ENCODE measurements at regions not wholly inside any gene's neighbourhood (a gene's known extent, or its start where the extent isn't known, plus 50 kb on each side); places are given as distances from the start of the nearest gene placed in this dataset.
"Not testable (repeated sequence)": the region's sequence is repeated elsewhere in the genome, so short reads cannot be mapped to it uniquely, and the experiment has no call there.

- in situ Hi-C loops (cut with HindIII; ENCODE audit: low pct_unique_long_range_greater_than_20kb, low sequenced_read_pairs), result no loop called here
- no peak for DNase-seq (ENCODE audit: low read depth, low spot score)
Observed at GRCh38 chr11:91312541-91312940, 912.1 kb upstream of the FAT3 start.

DNA sequence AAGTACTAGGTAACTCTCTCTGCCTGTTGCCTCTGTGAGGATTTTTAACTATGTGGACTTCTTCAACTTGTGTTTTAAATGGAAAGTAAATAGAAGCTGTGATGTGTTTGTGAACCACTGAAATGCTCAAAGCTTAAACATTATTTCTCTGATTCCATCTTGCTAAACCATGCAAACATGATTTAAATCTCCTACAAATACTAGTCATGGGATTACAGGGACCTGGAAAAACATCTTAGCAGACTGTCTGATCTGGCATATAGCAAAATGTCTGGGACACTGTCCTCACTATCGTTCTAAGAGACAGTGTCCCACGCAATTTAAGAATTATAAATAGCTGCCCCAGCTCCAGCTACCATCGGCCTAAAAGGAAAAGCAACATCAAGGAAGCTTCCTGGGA is 914.5 kb upstream of the FAT3 start:
- DNase-seq (ENCODE audit: low read depth, low spot score), result no peak
- in situ Hi-C loops (cut with HindIII; ENCODE audit: low pct_unique_long_range_greater_than_20kb, low sequenced_read_pairs), result no loop called here

GRCh38 chr11:91308069-91308468 is 916.5 kb upstream of the FAT3 start:
- in situ Hi-C loops (cut with HindIII; ENCODE audit: low pct_unique_long_range_greater_than_20kb, low sequenced_read_pairs), result no loop called here
- DNase-seq (ENCODE audit: low read depth, low spot score), result no peak

- DNase-seq (ENCODE audit: low read depth, low spot score), result no peak
- in situ Hi-C loops (cut with HindIII; ENCODE audit: low pct_unique_long_range_greater_than_20kb, low sequenced_read_pairs), result no loop called here
Observed at GRCh38 chr11:91305402-91305801, 919.2 kb upstream of the FAT3 start.

DNA sequence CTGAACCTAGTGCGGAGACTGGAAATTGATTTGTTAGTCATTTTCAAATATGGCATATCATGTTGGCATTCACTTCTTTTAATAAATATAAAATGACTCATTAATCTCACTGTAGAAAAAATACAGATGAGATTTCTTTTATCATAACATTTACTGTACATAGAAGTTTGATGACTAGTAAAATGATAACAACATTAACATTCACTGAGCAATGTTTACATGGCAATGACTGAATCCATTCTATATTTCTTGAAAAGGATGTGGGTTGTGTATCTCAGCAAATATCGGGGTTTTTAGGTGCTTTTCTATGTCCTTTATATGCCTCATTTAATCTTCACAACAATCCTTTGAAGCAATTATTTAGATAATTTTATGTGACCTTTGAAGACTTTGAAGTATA is 920.9 kb upstream of the FAT3 start:
- no peak for DNase-seq (ENCODE audit: low read depth, low spot score)
- in situ Hi-C loops (cut with HindIII; ENCODE audit: low pct_unique_long_range_greater_than_20kb, low sequenced_read_pairs), result no loop called here

DNA sequence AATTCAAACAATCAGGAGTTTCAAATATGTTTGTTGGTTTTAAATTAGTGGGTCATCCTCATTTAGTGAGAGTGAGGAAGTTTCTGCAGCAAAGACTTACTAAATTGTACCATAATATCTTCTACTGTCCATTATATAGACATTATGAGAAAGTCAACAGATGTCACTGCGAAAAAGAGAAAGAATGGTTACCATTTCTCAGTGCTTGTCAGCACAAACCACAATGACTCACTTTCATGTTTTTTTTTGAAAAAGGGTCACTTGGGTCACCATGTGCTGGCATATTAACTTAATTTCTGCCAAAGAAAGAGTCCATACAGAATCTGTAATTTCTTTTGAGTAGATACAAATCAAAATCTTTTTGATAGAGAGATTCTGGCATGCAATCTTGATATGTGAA is 924.6 kb upstream of the FAT3 start:
- in situ Hi-C loops (cut with HindIII; ENCODE audit: low pct_unique_long_range_greater_than_20kb, low sequenced_read_pairs), result no loop called here
- DNase-seq (ENCODE audit: low read depth, low spot score), result no peak

DNA sequence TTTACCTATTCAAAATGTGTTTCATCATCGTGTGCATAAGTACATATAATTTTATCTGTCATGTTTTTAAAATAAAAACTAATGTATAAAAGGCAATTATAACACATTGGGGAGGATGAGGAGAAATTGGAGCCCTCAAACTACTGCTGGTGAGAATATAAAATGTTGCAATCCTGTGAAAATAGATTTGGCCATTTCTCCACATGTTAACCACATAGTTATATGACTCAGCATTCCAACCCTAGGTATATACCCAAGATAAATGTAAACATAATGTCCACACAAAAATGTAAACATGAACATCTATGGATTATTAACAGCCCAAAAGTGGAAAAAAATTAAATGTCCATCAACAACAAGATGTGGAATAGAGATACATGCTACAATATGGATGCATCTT is 928.0 kb upstream of the FAT3 start:
- no peak for DNase-seq (ENCODE audit: low read depth, low spot score)
- in situ Hi-C loops (cut with HindIII; ENCODE audit: low pct_unique_long_range_greater_than_20kb, low sequenced_read_pairs), result no loop called here

DNA sequence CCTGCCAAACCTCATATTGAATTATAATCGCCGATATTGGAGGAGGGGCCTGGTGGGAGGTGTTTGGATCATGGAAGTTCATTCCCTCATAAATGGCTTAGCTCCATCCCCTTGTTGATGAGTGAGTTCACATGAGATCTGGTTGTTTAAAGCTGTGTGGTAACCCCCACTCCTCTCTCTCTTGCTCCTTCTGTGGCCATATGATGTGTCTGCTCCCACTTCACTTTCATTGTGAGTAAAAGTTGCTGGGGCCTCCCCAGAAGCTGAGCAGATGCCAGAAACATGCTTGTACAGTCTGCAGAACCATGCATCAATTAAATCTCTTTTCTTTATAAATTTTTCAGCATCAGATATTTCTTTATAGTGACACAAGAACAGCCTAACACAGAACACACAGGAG is 929.0 kb upstream of the FAT3 start:
- in situ Hi-C loops (cut with HindIII; ENCODE audit: low pct_unique_long_range_greater_than_20kb, low sequenced_read_pairs), result no loop called here
- no peak for DNase-seq (ENCODE audit: low read depth, low spot score)

DNA sequence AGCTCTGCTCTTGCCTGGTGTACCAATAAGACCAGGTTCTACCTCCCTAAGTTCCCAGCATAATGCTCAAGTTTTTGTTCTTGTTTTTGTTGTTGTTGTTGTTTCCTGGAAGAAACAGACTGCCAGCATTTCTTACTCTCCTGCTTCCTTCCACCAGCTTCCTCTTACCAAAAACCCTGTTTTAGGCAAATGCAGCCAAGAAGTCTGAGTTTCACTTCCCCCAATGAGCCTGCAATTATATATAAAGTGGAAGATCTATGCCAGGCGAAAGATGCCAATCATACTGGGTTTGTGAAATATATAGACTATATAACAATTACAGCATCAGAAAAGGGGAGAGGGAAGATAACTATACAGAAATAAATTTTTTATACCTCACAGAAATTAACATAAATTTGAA is 931.5 kb upstream of the FAT3 start:
- no peak for DNase-seq (ENCODE audit: low read depth, low spot score)

GRCh38 chr11:91272089-91272488 is 952.5 kb upstream of the FAT3 start:
- in situ Hi-C loops (cut with HindIII; ENCODE audit: low pct_unique_long_range_greater_than_20kb, low sequenced_read_pairs), result no loop called here

More for the DNA sequence above, 931.5 kb upstream of the FAT3 start:
- in situ Hi-C loops (cut with HindIII; ENCODE audit: low pct_unique_long_range_greater_than_20kb, low sequenced_read_pairs), result no loop called here

GRCh38 chr11:91268512-91269295 is 955.9 kb upstream of the FAT3 start:
- DNase-seq (ENCODE audit: low read depth, low spot score); in situ Hi-C loops (cut with HindIII; ENCODE audit: low pct_unique_long_range_greater_than_20kb, low sequenced_read_pairs): not testable (repeated sequence)

More at GRCh38 chr11:91272089-91272488, 952.5 kb upstream of the FAT3 start:
- no peak for DNase-seq (ENCODE audit: low read depth, low spot score)

DNA sequence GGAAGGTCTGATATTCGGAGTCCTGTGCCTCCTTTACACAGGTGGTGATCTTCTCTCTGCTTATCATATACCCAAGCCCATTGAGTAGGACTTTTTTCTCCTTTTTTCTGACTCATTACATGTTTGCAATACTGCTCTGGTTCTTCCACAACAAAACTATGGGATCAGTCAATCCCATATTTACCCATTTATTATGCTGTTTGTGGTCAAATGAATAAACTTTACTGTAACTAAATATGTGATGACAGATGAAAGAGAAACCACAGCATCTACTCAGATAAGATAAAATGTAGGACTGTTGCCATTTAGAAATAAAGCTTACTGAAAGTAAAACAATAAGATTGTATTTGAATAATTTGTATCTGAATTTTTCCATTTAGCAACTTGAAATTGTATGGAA is 958.7 kb upstream of the FAT3 start:
- DNase-seq (ENCODE audit: low read depth, low spot score), result no peak
- in situ Hi-C loops (cut with HindIII; ENCODE audit: low pct_unique_long_range_greater_than_20kb, low sequenced_read_pairs), result no loop called here

DNA sequence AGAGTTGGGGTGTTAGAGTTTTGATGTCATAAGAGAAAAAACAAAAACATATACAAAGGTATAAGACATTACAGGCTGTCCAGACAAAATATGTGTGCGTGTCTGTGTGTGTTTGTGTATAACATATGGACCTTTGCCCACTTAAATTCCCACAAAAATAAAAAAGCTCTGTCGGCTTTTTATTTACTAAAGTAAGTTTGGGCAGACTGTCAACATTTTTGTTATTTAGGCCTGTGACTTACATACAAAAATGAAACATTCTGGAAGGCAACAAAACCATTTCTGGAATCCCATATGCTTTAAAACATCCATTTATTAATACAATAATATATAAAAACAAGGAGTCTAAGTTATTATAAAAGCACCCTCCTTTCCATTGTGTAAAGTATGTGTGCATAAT is 960.1 kb upstream of the FAT3 start:
- in situ Hi-C loops (cut with HindIII; ENCODE audit: low pct_unique_long_range_greater_than_20kb, low sequenced_read_pairs), result no loop called here

GRCh38 chr11:91263496-91264365 is 960.9 kb upstream of the FAT3 start:
- DNase-seq (ENCODE audit: low read depth, low spot score), result no peak
- in situ Hi-C loops (cut with HindIII; ENCODE audit: low pct_unique_long_range_greater_than_20kb, low sequenced_read_pairs), result no loop called here

More for the DNA sequence above, 960.1 kb upstream of the FAT3 start:
- DNase-seq (ENCODE audit: low read depth, low spot score), result no peak

- in situ Hi-C loops (cut with HindIII; ENCODE audit: low pct_unique_long_range_greater_than_20kb, low sequenced_read_pairs), result no loop called here
- peak; percentile 31 for DNase-seq (ENCODE audit: low read depth, low spot score)
Observed at GRCh38 chr11:91261513-91261912, 963.1 kb upstream of the FAT3 start.

DNA sequence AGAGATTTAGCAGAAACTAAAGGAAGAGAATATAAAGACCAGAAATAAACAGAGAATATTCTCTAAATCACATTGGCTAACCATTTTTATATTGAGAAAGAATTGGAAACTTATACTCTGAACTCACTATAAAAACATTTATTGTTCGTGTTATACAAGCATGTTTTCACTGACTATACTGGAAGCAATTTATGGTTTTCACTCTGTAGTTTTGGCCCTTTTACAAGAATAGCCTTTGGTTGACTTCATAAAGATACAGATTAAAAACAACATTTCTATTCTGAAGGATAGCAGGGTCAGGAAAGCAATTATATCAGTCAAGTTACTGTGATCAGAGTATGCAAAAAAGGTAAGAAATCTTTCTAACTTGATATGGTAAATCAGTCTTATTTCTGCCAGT is 965.7 kb upstream of the FAT3 start:
- no peak for DNase-seq (ENCODE audit: low read depth, low spot score)
- in situ Hi-C loops (cut with HindIII; ENCODE audit: low pct_unique_long_range_greater_than_20kb, low sequenced_read_pairs), result no loop called here

GRCh38 chr11:91257667-91258066 is 967.0 kb upstream of the FAT3 start:
- DNase-seq (ENCODE audit: low read depth, low spot score), result no peak
- in situ Hi-C loops (cut with HindIII; ENCODE audit: low pct_unique_long_range_greater_than_20kb, low sequenced_read_pairs), result no loop called here

GRCh38 chr11:91248199-91248807 is 976.3 kb upstream of the FAT3 start:
- DNase-seq (ENCODE audit: low read depth, low spot score), result peak; percentile 42
- in situ Hi-C loops (cut with HindIII; ENCODE audit: low pct_unique_long_range_greater_than_20kb, low sequenced_read_pairs), result no loop called here
